Caco-2 (cell line): ENCODE measurements at regions not wholly inside any gene's neighbourhood (a gene's known extent, or its start where the extent isn't known, plus 50 kb on each side); places are given as distances from the start of the nearest gene placed in this dataset.

Experiments
- BruUV-seq: library from RNA; stranded (reverse); fragments of 400-500 nt; replicated peaks from 2 replicates; lab custom pipeline; 2021; lab: Mats Ljungman, UMichigan
- CTCF ChIA-PET: fragments of 300-600 bp; sonication (Branson Sonifier 250); formaldehyde crosslinking; loops from one replicate; lab custom pipeline; 2022; ENCODE audit warnings: antibody characterized with exemption; lab: Charles Lee
- POLR2A ChIA-PET: fragments of 300-600 bp; sonication (Branson Sonifier 250); formaldehyde crosslinking; loops from one replicate; lab custom pipeline; 2022; ENCODE audit warnings: antibody characterized with exemption; lab: Charles Lee
- DNase-seq, 2 experiments: peaks; one replicate each; pipeline versions ENCODE4 v3.0.0 to v3.0.0-alpha.2; 2020 to 2022
- H3K27me3 ChIP-seq: replicated peaks from 2 replicates; pipeline ENCODE4 v1.6.0; 2011; ENCODE audit warnings: low read length; ENCODE audit not compliant: control insufficient read depth, insufficient read depth
- H3K36me3 ChIP-seq: 2 replicates; pipeline ENCODE4 v1.5.1; 2011; ENCODE audit warnings: low read length; ENCODE audit not compliant: control insufficient read depth, insufficient read depth
- H3K4me1 ChIP-seq: fragments of 250-450 bp; sonication (Bioruptor Pico); 2 replicates; pipeline ENCODE4 v1.5.1; 2020; ENCODE audit warnings: mild to moderate bottlenecking
- H3K4me3 ChIP-seq: 2 replicates; pipeline ENCODE4 v1.5.1; 2011; ENCODE audit warnings: low read depth, mild to moderate bottlenecking, control low read depth, low read length
- H3K9me3 ChIP-seq: fragments of 250-450 bp; sonication (Bioruptor Pico); 2 replicates; pipeline ENCODE4 v1.5.1; 2020; ENCODE audit warnings: mild to moderate bottlenecking, moderate library complexity
- H3K27ac Mint-ChIP-seq: one replicate; pipeline ENCODE4 v1.8.0; 2022; ENCODE audit warnings: mixed read lengths; ENCODE audit not compliant: unreplicated experiment
- H3K27me3 Mint-ChIP-seq: one replicate; pipeline ENCODE4 v1.8.0; 2022; ENCODE audit warnings: mixed read lengths; ENCODE audit not compliant: insufficient read depth, unreplicated experiment
- H3K36me3 Mint-ChIP-seq: one replicate; pipeline ENCODE4 v1.8.0; 2022; ENCODE audit warnings: mild to moderate bottlenecking, mixed read lengths; ENCODE audit not compliant: insufficient read depth, unreplicated experiment
- H3K4me1 Mint-ChIP-seq: one replicate; pipeline ENCODE4 v1.8.0; 2022; ENCODE audit warnings: low read depth, mixed read lengths; ENCODE audit not compliant: unreplicated experiment
- H3K4me3 Mint-ChIP-seq: one replicate; pipeline ENCODE4 v1.8.0; 2022; ENCODE audit warnings: mild to moderate bottlenecking, moderate library complexity, mixed read lengths; ENCODE audit not compliant: unreplicated experiment
- H3K9me3 Mint-ChIP-seq: one replicate; pipeline ENCODE4 v1.8.0; 2022; ENCODE audit warnings: mixed read lengths; ENCODE audit not compliant: unreplicated experiment
- CTCF ChIP-seq, 2 experiments: fragments of 200-600 bp in 1 of 2; IDR thresholded peaks; 1 replicate in 1 of 2; 2 replicates in 1 of 2; pipeline versions ENCODE4 v1.5.1 to v1.8.0; 2011 to 2022; ENCODE audit warnings: antibody characterized with exemption in 1 of 2, control low read depth in 1 of 2, inconsistent platforms in 1 of 2, low read depth in 1 of 2, low read length in 1 of 2, mild to moderate bottlenecking in 1 of 2, moderate library complexity in 1 of 2; ENCODE audit not compliant: insufficient read depth in 1 of 2, severe bottlenecking in 1 of 2, unreplicated experiment in 1 of 2
- intact Hi-C: fragments of 100-400 bp; cut with micrococcal nuclease; formaldehyde crosslinking; loops from one replicate; pipeline ENCODE4 v1.10.0; 2022; ENCODE audit not compliant: unreplicated experiment

GRCh38 chr7:113825832-113826231 is 93.0 kb downstream of the PPP1R3A start:
- Mint-ChIP-seq H3K4me3 (no peak overlapping the region), H3K27ac (no peak overlapping the region), H3K36me3 (no peaks in the 10 kb centered on the region), H3K4me1 (no peaks in the 10 kb centered on the region), H3K27me3 (no peaks in the 10 kb centered on the region), H3K9me3 (no peaks in the 10 kb centered on the region)
- no TSS peak for BruUV-seq
- POLR2A ChIA-PET = no interaction called here
- Histone ChIP-seq H3K4me1 (no peaks in the 10 kb centered on the region), H3K4me3 (no peak overlapping the region), H3K27me3 (no peaks in the 10 kb centered on the region), H3K36me3 (no peaks in the 10 kb centered on the region), H3K9me3 (no peaks in the 10 kb centered on the region)
- intact Hi-C loops = no loop called here
- no peak for DNase-seq
- CTCF ChIA-PET = no interaction called here
- no peak for TF ChIP-seq CTCF (IDR thresholded peaks at IDR 0.05; ENCODE audit: insufficient read depth in 1 of 2, low read depth in 1 of 2, low read length in 1 of 2, severe bottlenecking in 1 of 2, unreplicated experiment in 1 of 2)

DNA sequence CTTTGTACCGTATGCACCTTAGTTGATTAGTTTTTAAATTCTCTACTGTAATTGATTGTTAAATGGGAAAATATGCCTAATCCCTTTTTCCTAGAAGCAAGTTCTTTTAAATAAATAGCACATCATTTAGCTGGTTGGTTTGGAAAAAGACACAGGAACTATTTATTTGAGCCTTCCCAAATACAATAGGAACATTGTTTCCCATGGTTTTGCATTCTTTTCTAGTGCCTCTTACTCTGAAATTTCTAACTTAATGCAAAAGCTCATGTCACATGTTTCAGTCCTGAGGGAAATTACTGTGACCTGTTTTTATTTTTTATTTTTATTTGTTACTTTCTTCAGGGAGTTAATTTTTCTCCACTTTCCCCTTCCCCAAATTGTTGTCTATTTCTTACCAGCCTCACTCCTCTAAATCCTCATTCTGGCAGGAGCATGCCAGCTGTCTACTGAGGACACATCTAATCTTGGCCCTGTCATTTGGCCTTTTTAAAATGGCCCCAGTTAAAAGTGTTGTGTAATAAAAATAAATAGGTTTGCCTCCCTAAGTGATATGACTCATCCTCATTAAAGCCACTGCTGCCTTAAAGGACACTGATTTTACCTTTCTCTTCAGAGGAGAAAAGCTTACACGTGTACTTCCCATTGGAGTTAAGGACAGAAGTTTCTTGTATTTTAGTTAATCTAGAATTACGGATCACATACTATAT is 94.5 kb downstream of the PPP1R3A start:
- no peak for TF ChIP-seq CTCF (IDR thresholded peaks at IDR 0.05; ENCODE audit: insufficient read depth in 1 of 2, low read depth in 1 of 2, low read length in 1 of 2, severe bottlenecking in 1 of 2, unreplicated experiment in 1 of 2)
- no peaks in the 10 kb centered on the region for H3K36me3 Mint-ChIP-seq

DNA sequence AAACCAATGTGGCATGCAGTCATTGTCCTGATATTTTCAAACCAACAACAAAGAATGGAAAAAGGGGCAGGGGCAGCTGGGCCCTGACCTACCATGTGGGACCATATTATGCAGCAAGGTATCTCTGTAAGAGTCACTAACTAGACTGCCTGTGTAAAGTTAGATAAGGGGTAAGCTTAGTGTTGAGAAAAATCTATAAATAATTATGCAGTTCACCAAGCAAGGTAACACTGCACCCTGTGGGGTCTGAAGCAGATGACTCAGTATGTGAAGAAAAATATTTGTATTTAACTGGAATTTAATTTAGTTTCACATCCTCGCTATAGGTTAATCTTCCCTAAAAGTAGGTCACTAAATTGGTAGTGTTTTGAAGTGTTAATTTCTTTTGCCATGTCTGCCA is 99.3 kb downstream of the PPP1R3A start:
- Mint-ChIP-seq H3K27me3 (no peaks in the 10 kb centered on the region), H3K9me3 (no peaks in the 10 kb centered on the region), H3K4me1 (no peaks in the 10 kb centered on the region), H3K4me3 (no peak overlapping the region), H3K36me3 (no peaks in the 10 kb centered on the region), H3K27ac (no peak overlapping the region)
- no peak for DNase-seq
- Histone ChIP-seq H3K9me3 (no peaks in the 10 kb centered on the region), H3K27me3 (no peaks in the 10 kb centered on the region), H3K36me3 (no peaks in the 10 kb centered on the region), H3K4me3 (no peak overlapping the region), H3K4me1 (no peaks in the 10 kb centered on the region)
- CTCF ChIA-PET = no interaction called here
- no TSS peak for BruUV-seq
- no peak for TF ChIP-seq CTCF (IDR thresholded peaks at IDR 0.05; ENCODE audit: insufficient read depth in 1 of 2, low read depth in 1 of 2, low read length in 1 of 2, severe bottlenecking in 1 of 2, unreplicated experiment in 1 of 2)
- intact Hi-C loops = no loop called here
- POLR2A ChIA-PET = no interaction called here

More for the DNA sequence above, 94.5 kb downstream of the PPP1R3A start:
- H3K36me3 ChIP-seq = no peaks in the 10 kb centered on the region
- no peak overlapping the region for H3K4me3 ChIP-seq
- H3K4me1 ChIP-seq = no peaks in the 10 kb centered on the region
- Mint-ChIP-seq H3K4me1 (no peaks in the 10 kb centered on the region), H3K9me3 (no peaks in the 10 kb centered on the region), H3K4me3 (no peak overlapping the region), H3K27ac (no peak overlapping the region), H3K27me3 (no peaks in the 10 kb centered on the region)
- no TSS peak for BruUV-seq
- intact Hi-C loops = no loop called here
- H3K9me3 ChIP-seq = no peaks in the 10 kb centered on the region
- no peak for DNase-seq
- CTCF ChIA-PET = no interaction called here
- POLR2A ChIA-PET = no interaction called here
- no peaks in the 10 kb centered on the region for H3K27me3 ChIP-seq
